GM12874 (cell line): ENCODE measurements at regions not wholly inside any gene's neighbourhood (a gene's known extent, or its start where the extent isn't known, plus 50 kb on each side); places are given as distances from the start of the nearest gene placed in this dataset.

Experiments
- CTCF ChIP-seq: IDR thresholded peaks from 2 replicates; pipeline ENCODE4 v1.5.1; 2011; ENCODE audit warnings: low read depth, mild to moderate bottlenecking, control low read depth, low read length, moderate library complexity; ENCODE audit not compliant: insufficient read depth

- TF ChIP-seq CTCF = no peak
These were observed 1322.9 kb upstream of the TMEFF2 start for GRCh38 chr2:193517615-193518014.

- no peak for TF ChIP-seq CTCF
These were observed 1311.3 kb upstream of the TMEFF2 start for GRCh38 chr2:193506035-193506434.

- no peak for TF ChIP-seq CTCF
These were observed 1310.9 kb upstream of the TMEFF2 start for GRCh38 chr2:193505620-193506019.

DNA sequence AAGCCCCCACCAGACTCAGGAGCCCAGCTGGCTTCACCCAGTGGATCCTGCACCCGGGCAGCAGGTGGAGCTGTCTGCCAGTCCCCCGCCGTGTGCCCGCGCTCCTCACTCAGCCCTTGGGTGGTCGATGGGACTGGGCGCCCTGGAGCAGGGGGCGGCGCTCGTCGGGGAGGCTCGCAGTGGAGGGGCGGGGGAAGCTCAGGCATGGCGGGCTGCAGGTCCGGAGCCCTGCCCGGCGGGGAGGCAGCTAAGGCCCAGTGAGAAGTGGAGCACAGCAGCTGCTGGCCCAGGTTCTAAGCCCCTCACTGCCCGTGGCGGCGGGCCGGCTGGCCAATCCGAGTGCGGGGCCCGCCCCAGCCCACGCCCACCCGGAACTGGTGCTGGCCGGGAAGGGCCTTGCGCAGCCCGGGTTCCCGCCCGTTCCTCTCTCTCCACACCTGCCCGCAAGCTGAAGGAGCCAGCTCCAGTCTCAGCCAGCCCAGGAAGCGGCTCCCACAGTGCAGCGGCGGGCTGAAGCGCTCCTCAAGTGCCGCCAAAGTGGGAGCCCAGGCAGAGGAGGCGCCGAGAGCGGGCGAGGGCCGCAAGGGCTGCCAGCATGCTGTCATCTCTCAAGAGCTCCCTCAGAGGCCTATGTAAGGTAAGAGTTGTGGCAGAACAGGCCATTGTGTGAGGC, 1307.8 kb upstream of the TMEFF2 start:
- TF ChIP-seq CTCF = no peak

DNA sequence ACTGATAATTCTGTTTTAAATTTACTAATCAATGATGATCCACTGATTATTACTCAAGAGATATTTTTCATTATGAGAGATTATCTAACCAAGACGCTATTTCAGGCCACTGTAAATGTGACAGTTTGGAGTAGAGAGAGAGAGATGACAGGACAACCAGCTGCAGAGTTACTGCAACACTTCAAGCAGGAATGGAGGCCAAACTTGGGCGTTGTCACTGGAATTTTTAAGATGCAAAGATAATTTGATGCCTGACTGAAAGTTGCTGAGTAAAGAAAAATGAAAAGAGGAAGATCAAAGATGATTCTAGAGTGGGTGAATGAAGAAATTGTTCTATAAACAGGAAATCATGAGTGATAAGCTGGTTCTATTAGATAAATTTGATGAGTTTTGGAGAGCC, 1302.1 kb upstream of the TMEFF2 start:
- TF ChIP-seq CTCF = no peak

- TF ChIP-seq CTCF = no peak
These were observed 1287.8 kb upstream of the TMEFF2 start for GRCh38 chr2:193482557-193482956.

DNA sequence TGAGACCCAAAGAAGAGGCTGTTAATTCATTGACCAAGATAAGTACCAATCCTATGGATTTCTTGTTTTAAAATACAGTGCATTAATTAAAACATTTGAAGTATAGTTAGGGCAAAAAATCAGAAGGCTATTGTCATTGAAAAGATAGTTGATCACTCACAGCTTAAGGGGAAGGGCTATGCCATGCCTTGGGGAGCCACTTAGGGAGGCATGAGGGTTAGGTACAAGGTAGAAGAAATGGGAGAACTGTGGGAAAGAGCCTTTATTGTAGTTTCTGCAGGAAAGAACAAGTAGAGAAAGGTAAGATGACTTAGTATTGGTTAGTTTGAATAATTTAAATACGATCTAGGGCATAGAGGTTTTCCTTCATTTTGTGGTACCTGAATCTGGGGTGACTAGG, 1285.5 kb upstream of the TMEFF2 start:
- TF ChIP-seq CTCF = no peak
